Caco-2 (cell line): ENCODE measurements at regions not wholly inside any gene's neighbourhood (a gene's known extent, or its start where the extent isn't known, plus 50 kb on each side); places are given as distances from the start of the nearest gene placed in this dataset.

Experiments used
- BruUV-seq: library from RNA; stranded (reverse); fragments of 400-500 nt; replicated peaks from 2 replicates; lab custom pipeline; 2021; lab: Mats Ljungman, UMichigan
- CTCF ChIA-PET: fragments of 300-600 bp; sonication (Branson Sonifier 250); formaldehyde crosslinking; loops from one replicate; lab custom pipeline; 2022; ENCODE audit warnings: antibody characterized with exemption; lab: Charles Lee
- POLR2A ChIA-PET: fragments of 300-600 bp; sonication (Branson Sonifier 250); formaldehyde crosslinking; loops from one replicate; lab custom pipeline; 2022; ENCODE audit warnings: antibody characterized with exemption; lab: Charles Lee
- DNase-seq, 2 experiments: peaks; one replicate each; pipeline versions ENCODE4 v3.0.0 to v3.0.0-alpha.2; 2020 to 2022
- H3K27me3 ChIP-seq: replicated peaks from 2 replicates; pipeline ENCODE4 v1.6.0; 2011; ENCODE audit warnings: low read length; ENCODE audit not compliant: control insufficient read depth, insufficient read depth
- H3K36me3 ChIP-seq: 2 replicates; pipeline ENCODE4 v1.5.1; 2011; ENCODE audit warnings: low read length; ENCODE audit not compliant: control insufficient read depth, insufficient read depth
- H3K4me1 ChIP-seq: fragments of 250-450 bp; sonication (Bioruptor Pico); 2 replicates; pipeline ENCODE4 v1.5.1; 2020; ENCODE audit warnings: mild to moderate bottlenecking
- H3K4me3 ChIP-seq: 2 replicates; pipeline ENCODE4 v1.5.1; 2011; ENCODE audit warnings: low read depth, mild to moderate bottlenecking, control low read depth, low read length
- H3K9me3 ChIP-seq: fragments of 250-450 bp; sonication (Bioruptor Pico); 2 replicates; pipeline ENCODE4 v1.5.1; 2020; ENCODE audit warnings: mild to moderate bottlenecking, moderate library complexity
- H3K27ac Mint-ChIP-seq: one replicate; pipeline ENCODE4 v1.8.0; 2022; ENCODE audit warnings: mixed read lengths; ENCODE audit not compliant: unreplicated experiment
- H3K27me3 Mint-ChIP-seq: one replicate; pipeline ENCODE4 v1.8.0; 2022; ENCODE audit warnings: mixed read lengths; ENCODE audit not compliant: insufficient read depth, unreplicated experiment
- H3K36me3 Mint-ChIP-seq: one replicate; pipeline ENCODE4 v1.8.0; 2022; ENCODE audit warnings: mild to moderate bottlenecking, mixed read lengths; ENCODE audit not compliant: insufficient read depth, unreplicated experiment
- H3K4me1 Mint-ChIP-seq: one replicate; pipeline ENCODE4 v1.8.0; 2022; ENCODE audit warnings: low read depth, mixed read lengths; ENCODE audit not compliant: unreplicated experiment
- H3K4me3 Mint-ChIP-seq: one replicate; pipeline ENCODE4 v1.8.0; 2022; ENCODE audit warnings: mild to moderate bottlenecking, moderate library complexity, mixed read lengths; ENCODE audit not compliant: unreplicated experiment
- H3K9me3 Mint-ChIP-seq: one replicate; pipeline ENCODE4 v1.8.0; 2022; ENCODE audit warnings: mixed read lengths; ENCODE audit not compliant: unreplicated experiment
- CTCF ChIP-seq, 2 experiments: fragments of 200-600 bp in 1 of 2; IDR thresholded peaks; 1 replicate in 1 of 2; 2 replicates in 1 of 2; pipeline versions ENCODE4 v1.5.1 to v1.8.0; 2011 to 2022; ENCODE audit warnings: antibody characterized with exemption in 1 of 2, control low read depth in 1 of 2, inconsistent platforms in 1 of 2, low read depth in 1 of 2, low read length in 1 of 2, mild to moderate bottlenecking in 1 of 2, moderate library complexity in 1 of 2; ENCODE audit not compliant: insufficient read depth in 1 of 2, severe bottlenecking in 1 of 2, unreplicated experiment in 1 of 2
- intact Hi-C: fragments of 100-400 bp; cut with micrococcal nuclease; formaldehyde crosslinking; loops from one replicate; pipeline ENCODE4 v1.10.0; 2022; ENCODE audit not compliant: unreplicated experiment

- Histone ChIP-seq H3K27me3 (no peaks in the 10 kb centered on the region), H3K4me3 (no peak overlapping the region), H3K9me3 (no peaks in the 10 kb centered on the region), H3K4me1 (no peaks in the 10 kb centered on the region), H3K36me3 (no peaks in the 10 kb centered on the region)
- CTCF ChIA-PET = no interaction called here
- no peak for TF ChIP-seq CTCF (IDR thresholded peaks at IDR 0.05; ENCODE audit: insufficient read depth in 1 of 2, low read depth in 1 of 2, low read length in 1 of 2, severe bottlenecking in 1 of 2, unreplicated experiment in 1 of 2)
- no TSS peak for BruUV-seq
- H3K27me3 Mint-ChIP-seq = no peaks in the 10 kb centered on the region
- no peaks in the 10 kb centered on the region for H3K9me3 Mint-ChIP-seq
- H3K36me3 Mint-ChIP-seq = no peaks in the 10 kb centered on the region
- peaks cover 8% of the 10 kb centered on the region for H3K4me1 Mint-ChIP-seq
- H3K27ac Mint-ChIP-seq = no peak overlapping the region
- no peak for DNase-seq
- intact Hi-C loops = no loop called here
- POLR2A ChIA-PET = no interaction called here
- no peak overlapping the region for H3K4me3 Mint-ChIP-seq
Observed at GRCh38 chr1:98384461-98385141, 276.9 kb upstream of the SNX7 start.

GRCh38 chr1:98382986-98383740 is 278.4 kb upstream of the SNX7 start:
- H3K4me1 Mint-ChIP-seq = peaks cover 8% of the 10 kb centered on the region

GRCh38 chr1:98382586-98382985 is 278.9 kb upstream of the SNX7 start:
- no peaks in the 10 kb centered on the region for H3K27me3 ChIP-seq
- Mint-ChIP-seq H3K36me3 (no peaks in the 10 kb centered on the region), H3K4me1 (peaks cover 8% of the 10 kb centered on the region), H3K9me3 (no peaks in the 10 kb centered on the region), H3K4me3 (no peak overlapping the region), H3K27ac (no peak overlapping the region), H3K27me3 (no peaks in the 10 kb centered on the region)
- H3K4me3 ChIP-seq = no peak overlapping the region
- no peak for DNase-seq
- H3K4me1 ChIP-seq = no peaks in the 10 kb centered on the region
- no peaks in the 10 kb centered on the region for H3K36me3 ChIP-seq
- POLR2A ChIA-PET = no interaction called here
- no peaks in the 10 kb centered on the region for H3K9me3 ChIP-seq
- no TSS peak for BruUV-seq
- intact Hi-C loops = no loop called here
- TF ChIP-seq CTCF (IDR thresholded peaks at IDR 0.05; ENCODE audit: insufficient read depth in 1 of 2, low read depth in 1 of 2, low read length in 1 of 2, severe bottlenecking in 1 of 2, unreplicated experiment in 1 of 2) = no peak
- CTCF ChIA-PET = no interaction called here

More at GRCh38 chr1:98382986-98383740, 278.4 kb upstream of the SNX7 start:
- BruUV-seq = no TSS peak
- TF ChIP-seq CTCF (IDR thresholded peaks at IDR 0.05; ENCODE audit: insufficient read depth in 1 of 2, low read depth in 1 of 2, low read length in 1 of 2, severe bottlenecking in 1 of 2, unreplicated experiment in 1 of 2) = no peak
- ChIA-PET POLR2A (no interaction called here), CTCF (no interaction called here)
- Mint-ChIP-seq H3K4me3 (no peak overlapping the region), H3K9me3 (no peaks in the 10 kb centered on the region), H3K36me3 (no peaks in the 10 kb centered on the region), H3K27ac (no peak overlapping the region), H3K27me3 (no peaks in the 10 kb centered on the region)
- H3K4me3 ChIP-seq = no peak overlapping the region
- no peaks in the 10 kb centered on the region for H3K9me3 ChIP-seq
- DNase-seq = no peak
- no peaks in the 10 kb centered on the region for H3K4me1 ChIP-seq
- no peaks in the 10 kb centered on the region for H3K27me3 ChIP-seq
- intact Hi-C loops = no loop called here
- H3K36me3 ChIP-seq = no peaks in the 10 kb centered on the region
